GM19035 (cell line): ENCODE measurements at regions not wholly inside any gene's neighbourhood (a gene's known extent, or its start where the extent isn't known, plus 50 kb on each side); places are given as distances from the start of the nearest gene placed in this dataset.

ENCODE experiments used
- ATAC-seq: cut with Tn5 transposase; IDR thresholded peaks from one replicate; pipeline ENCODE4 v1.9.1; 2021; ENCODE audit not compliant: unreplicated experiment

DNA sequence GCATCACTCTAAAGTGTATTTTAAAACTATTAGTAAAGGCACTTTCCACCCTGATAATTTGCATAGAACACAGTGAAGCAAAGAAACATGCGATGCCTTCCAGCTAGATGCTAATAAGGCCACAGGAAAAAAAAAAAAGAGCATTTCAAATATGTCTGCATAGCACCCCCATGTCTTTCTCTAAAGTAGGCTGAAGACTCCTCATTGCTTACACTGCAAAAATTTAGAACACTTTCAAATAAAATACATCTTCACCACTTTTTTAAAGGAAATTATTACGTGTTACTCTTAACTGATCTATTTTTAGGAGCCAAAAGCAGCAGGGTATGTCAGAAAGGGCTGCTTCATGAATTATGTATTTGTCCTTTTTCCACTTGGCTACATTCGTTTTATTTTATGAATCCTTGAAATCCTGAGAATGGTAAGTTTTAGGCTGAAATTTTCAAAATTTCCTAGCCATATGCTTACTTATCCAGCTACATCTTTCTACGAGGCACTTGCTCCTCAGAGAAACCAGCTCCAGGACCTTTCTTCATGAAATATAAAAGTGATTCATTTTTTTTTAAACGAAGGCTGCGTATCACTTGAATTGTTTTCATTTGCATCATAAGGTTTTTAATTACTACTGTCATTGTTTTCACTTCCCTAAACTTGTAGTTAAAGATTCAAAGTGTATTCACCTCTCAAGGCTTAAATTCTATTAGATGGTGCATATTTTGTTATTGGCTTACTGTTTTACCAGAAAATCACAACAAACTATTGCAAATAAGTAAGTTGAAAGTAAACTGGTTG is 513.0 kb downstream of the PTPRC start:
- ATAC-seq: peak; percentile 56

DNA sequence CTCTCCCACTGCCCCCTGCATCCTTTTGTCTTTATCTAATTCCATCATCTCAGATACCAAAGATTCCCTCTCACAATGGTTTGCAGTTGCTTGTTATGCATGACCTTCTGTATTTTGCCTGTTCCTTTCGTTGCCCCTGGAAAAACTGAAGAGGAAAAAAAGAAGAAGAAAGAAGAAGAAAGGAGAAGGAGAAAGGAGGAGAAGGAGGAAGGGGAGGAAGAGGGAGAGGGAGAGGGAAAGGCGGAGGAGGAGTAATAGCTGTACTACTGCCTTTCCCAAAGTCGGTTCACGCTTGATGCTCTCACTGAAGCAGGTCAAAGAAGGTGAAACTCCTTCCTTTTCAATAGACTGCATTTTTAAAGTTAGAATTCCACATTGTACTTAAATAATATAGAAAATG is 513.8 kb downstream of the PTPRC start:
- no peak for ATAC-seq

DNA sequence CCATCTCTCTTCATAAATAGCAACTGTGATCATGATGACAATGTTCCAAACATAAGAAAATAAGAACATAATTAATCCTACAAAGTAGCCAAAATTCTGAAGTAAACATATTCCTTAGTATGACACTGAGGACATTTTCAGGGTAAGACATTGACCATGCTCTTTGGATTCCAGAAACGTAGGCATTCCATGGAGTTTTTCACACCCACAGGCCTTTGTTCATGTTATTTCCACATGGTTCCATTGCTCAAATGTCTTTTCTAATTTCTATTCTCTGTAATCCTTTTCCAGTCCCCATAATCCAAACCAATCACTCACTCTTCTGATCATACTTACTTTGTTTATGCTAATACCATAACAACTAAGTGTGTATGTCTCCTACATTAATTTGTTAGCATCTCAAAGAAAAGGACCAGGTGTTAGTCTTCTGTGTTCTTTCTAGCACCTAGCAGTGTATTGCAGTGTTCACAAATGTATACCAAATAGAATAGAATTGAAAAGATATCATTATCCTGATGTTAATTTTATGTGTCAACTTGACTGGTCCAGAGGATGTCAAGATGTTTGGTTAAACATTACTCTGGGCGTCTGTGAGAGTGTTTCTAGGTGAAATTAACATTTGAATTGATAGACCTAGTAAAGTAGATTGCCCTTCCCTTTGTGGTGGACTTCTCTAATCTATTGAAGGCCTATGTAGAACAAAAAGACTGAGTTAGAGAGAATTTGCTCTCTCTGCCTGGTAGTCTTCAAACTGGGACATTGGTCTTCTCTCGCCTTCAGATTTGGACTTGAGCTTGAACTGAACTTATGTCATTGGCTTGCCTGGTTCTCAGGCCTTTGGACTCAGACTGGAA is 516.6 kb downstream of the PTPRC start:
- ATAC-seq: no peak

GRCh38 chr1:199157494-199157893 is 518.7 kb downstream of the PTPRC start:
- ATAC-seq: no peak

- no peak for ATAC-seq
These were observed 521.9 kb downstream of the PTPRC start for GRCh38 chr1:199160521-199161318.

DNA sequence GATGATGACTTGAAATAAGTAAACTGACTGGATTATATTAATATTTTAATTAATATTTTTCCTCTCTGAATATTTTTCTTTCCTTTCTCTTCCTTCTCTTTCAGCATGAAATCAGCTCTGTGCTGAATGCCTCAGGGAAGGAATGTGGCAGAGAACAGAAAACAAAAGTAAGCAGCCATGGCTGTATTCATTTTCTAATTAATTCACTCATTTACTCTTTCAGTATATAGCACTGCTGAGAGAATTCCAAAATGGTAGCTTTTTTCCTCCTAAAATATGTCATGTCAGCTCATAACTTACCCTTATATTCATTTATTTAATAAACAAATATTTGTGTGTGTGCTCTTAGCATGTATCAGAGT is 522.5 kb downstream of the PTPRC start:
- no peak for ATAC-seq

GRCh38 chr1:199161766-199162303 is 523.0 kb downstream of the PTPRC start:
- ATAC-seq: no peak

DNA sequence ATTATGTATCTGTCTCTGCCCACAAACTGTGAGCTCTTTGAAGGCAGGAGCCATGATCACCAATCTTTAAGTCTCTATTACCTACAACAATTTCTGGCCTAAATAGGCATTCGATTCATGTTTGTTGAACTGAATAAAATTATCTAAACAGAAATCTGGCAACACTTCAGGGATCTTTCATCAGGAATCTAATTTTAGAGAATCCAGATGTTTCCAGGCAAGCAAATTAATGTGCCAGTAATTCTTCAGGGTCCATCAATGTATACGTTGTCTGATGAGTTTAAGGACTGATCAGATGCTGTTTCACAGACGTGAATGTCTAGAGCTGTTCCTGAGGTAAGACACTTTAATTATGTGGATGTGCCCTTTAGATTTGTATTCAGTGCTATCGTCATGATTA is 524.4 kb downstream of the PTPRC start:
- no peak for ATAC-seq

DNA sequence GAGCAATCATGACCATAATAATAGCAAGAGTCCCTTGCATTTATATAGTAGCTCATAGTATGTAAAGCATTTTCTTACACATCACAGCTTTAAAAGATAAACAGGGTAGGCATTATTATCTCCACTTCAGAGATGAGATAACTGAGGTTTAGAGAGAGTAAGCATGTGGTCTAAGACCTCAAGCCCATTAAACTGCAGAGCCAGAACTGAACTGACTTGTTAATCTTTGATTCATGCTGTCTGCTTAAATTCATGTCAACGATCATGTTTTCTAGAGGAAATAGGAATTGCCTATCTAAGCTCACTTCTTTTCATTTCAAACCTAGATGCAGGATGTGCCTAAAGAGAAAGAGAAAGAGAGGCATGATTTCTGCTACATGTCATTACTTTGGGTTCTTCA is 524.8 kb downstream of the PTPRC start:
- ATAC-seq: no peak

GRCh38 chr1:199167460-199167859 is 528.6 kb downstream of the PTPRC start:
- no peak for ATAC-seq

GRCh38 chr1:199168888-199169585 is 530.2 kb downstream of the PTPRC start:
- no peak for ATAC-seq

GRCh38 chr1:199170711-199171110 is 531.9 kb downstream of the PTPRC start:
- ATAC-seq: no peak

GRCh38 chr1:199172171-199173124 is 533.6 kb downstream of the PTPRC start:
- ATAC-seq: no peak

- ATAC-seq: peak; percentile 95
These were observed 534.5 kb downstream of the PTPRC start for GRCh38 chr1:199173356-199173755.

- ATAC-seq: no peak
These were observed 535.5 kb downstream of the PTPRC start for GRCh38 chr1:199174336-199174735.

- no peak for ATAC-seq
These were observed 537.9 kb downstream of the PTPRC start for GRCh38 chr1:199176713-199177112.

GRCh38 chr1:199177241-199177640 is 538.4 kb downstream of the PTPRC start:
- no peak for ATAC-seq

DNA sequence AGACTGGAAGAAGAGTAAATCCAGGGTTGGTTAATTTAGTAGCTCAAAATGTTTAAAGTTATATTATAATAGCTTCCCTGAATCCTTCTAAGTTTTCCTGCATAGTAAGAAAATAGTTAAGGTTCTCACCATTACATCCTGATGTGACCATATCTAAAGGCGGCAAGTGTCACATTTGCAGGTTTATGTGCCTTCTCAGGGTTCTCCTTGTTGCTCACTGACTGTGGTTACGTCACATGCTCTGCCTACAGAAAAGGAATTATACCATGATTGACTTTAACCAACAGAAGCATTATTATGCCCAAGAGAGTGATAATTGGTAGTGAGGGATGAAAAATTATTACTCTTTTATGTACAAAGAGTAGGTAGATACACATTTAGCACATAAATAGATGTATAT is 539.8 kb downstream of the PTPRC start:
- ATAC-seq: no peak

- no peak for ATAC-seq
These were observed 543.5 kb downstream of the PTPRC start for GRCh38 chr1:199182186-199182843.
